ENCODE measurements at regions not wholly inside any gene's neighbourhood (a gene's known extent, or its start where the extent isn't known, plus 50 kb on each side); places are given as distances from the start of the nearest gene placed in this dataset.

DNA sequence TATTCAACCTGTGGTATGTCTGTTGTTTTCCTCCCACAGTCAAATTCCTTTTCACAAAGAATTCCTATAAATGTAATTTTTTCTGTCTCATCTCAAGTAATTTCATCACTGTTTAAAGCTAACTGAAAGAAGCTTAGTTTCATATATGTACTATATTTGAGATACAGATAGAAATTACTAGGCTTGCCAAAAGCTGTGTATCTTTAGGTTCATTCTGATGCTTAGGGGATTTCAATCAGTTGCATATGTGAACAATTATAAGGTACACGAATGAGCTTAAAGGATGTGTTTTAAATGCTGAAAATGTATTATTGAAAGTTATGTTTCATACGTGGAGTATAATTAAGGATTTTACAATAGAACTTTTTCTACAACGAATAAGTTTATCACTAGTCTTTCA, 59.2 kb upstream of the DSG1 start:
- Mint-ChIP-seq H3K4me1 (ENCODE audit: unreplicated experiment) (peaks cover 6% of the 10 kb centered on the region), H3K9me3 (ENCODE audit: unreplicated experiment) (no peaks in the 10 kb centered on the region), H3K4me3 (ENCODE audit: unreplicated experiment) (no peak overlapping the region), H3K27ac (ENCODE audit: unreplicated experiment) (no peak overlapping the region), H3K36me3 (ENCODE audit: unreplicated experiment) (no peaks in the 10 kb centered on the region), H3K27me3 (ENCODE audit: unreplicated experiment) (peaks cover 35% of the 10 kb centered on the region)
- no peak for DNase-seq (ENCODE audit: extremely low spot score, unreplicated experiment)
- TF ChIP-seq, protein P1, sequence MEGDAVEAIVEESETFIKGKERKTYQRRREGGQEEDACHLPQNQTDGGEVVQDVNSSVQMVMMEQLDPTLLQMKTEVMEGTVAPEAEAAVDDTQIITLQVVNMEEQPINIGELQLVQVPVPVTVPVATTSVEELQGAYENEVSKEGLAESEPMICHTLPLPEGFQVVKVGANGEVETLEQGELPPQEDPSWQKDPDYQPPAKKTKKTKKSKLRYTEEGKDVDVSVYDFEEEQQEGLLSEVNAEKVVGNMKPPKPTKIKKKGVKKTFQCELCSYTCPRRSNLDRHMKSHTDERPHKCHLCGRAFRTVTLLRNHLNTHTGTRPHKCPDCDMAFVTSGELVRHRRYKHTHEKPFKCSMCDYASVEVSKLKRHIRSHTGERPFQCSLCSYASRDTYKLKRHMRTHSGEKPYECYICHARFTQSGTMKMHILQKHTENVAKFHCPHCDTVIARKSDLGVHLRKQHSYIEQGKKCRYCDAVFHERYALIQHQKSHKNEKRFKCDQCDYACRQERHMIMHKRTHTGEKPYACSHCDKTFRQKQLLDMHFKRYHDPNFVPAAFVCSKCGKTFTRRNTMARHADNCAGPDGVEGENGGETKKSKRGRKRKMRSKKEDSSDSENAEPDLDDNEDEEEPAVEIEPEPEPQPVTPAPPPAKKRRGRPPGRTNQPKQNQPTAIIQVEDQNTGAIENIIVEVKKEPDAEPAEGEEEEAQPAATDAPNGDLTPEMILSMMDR (IDR thresholded peaks at IDR 0.05): no peak

DNA sequence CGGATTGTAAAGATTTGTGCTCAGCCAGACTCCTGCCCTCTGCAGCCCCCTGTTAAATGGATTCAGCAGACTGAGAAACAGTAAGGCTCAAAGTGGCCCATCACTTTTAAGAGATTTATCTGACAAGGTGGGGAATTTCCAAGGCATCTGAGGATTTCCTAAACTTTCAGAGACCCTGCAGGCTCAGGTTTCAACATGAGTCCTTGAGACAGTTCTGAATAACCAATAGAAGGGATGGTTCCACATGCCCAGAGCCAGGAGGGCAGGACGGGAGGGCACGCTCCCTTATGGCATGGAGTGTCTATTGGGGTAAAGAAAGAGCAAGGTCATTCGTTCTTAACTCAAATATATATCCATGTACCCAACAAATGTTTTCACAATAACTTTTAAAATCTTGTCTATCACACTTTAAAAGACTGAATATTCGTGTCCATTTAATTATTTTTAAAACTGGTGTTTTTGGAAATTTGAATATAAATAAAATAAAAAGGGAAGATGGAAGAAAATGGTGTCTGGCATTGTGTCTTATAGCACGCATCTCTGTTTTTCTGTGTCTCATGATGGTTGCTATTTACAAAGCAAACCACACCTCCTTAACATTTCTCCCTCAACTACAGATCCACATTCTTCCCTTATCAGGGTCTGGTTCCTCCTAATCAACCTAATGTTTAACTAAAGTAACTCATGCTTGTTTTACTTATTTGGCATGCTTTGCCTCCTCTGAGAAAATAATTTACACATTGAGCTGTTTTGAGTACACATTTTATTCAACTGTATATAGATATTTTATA, 56.0 kb upstream of the DSG1 start:
- no peak for DNase-seq (ENCODE audit: extremely low spot score, unreplicated experiment)
- H3K9me3 Mint-ChIP-seq (ENCODE audit: unreplicated experiment): no peaks in the 10 kb centered on the region
- H3K4me3 Mint-ChIP-seq (ENCODE audit: unreplicated experiment): no peak overlapping the region
- no peaks in the 10 kb centered on the region for H3K36me3 Mint-ChIP-seq (ENCODE audit: unreplicated experiment)
- peaks cover 37% of the 10 kb centered on the region for H3K27me3 Mint-ChIP-seq (ENCODE audit: unreplicated experiment)
- no peaks in the 10 kb centered on the region for H3K4me1 Mint-ChIP-seq (ENCODE audit: unreplicated experiment)
- TF ChIP-seq, protein P1 (IDR thresholded peaks at IDR 0.05): no peak
- no peak overlapping the region for H3K27ac Mint-ChIP-seq (ENCODE audit: unreplicated experiment)

DNA sequence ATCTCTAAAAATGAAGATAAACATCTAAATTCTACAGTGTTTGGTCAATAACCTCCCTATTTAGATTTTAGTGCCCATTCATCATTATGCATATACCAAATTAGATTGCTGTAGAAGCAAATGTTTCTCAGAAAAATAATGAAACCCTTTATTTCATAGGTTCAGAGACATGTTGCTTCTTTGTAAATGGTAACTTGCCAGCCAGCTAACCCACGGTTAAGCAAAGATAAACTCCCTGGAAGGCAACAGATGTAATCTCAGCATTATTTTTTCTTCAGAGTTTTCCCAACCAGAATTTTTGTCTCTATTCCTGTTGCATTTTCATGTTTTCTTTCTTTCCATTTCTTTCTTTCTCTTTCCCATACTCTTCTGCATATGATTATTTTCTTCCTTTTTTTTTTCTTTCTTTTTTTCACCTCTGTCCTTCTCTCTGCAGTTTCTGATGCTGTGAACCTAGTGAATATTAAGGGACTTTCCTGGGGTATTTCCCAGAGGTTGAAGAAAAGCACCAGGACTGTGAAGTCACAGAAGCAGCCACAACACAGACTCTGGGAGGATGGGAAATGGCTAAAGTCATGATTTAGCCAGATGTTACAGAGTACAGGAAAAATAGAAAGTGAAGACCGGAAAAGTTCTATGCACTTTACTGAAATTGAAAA, 50.0 kb upstream of the DSG1 start:
- Mint-ChIP-seq H3K27me3 (ENCODE audit: unreplicated experiment) (peaks cover 18% of the 10 kb centered on the region), H3K4me1 (ENCODE audit: unreplicated experiment) (peaks cover 16% of the 10 kb centered on the region), H3K36me3 (ENCODE audit: unreplicated experiment) (no peaks in the 10 kb centered on the region), H3K4me3 (ENCODE audit: unreplicated experiment) (no peak overlapping the region), H3K27ac (ENCODE audit: unreplicated experiment) (no peak overlapping the region), H3K9me3 (ENCODE audit: unreplicated experiment) (no peaks in the 10 kb centered on the region)
- TF ChIP-seq, protein P1 (IDR thresholded peaks at IDR 0.05): no peak
- DNase-seq (ENCODE audit: extremely low spot score, unreplicated experiment): no peak
